Prostate gland (tissue), 2 donors: ENCODE measurements at regions not wholly inside any gene's neighbourhood (a gene's known extent, or its start where the extent isn't known, plus 50 kb on each side); places are given as distances from the start of the nearest gene placed in this dataset.

ENCODE experiments used
- POLR2A ChIP-seq: fragments of 450-650 bp; IDR thresholded peaks from one replicate; pipeline ENCODE4 v1.6.1; 2016; ENCODE audit warnings: antibody characterized with exemption, mild to moderate bottlenecking
- TF ChIP-seq, protein P1 (sequence below), 4 experiments: fragments of 200-600 bp in 2 of 4; fragments of 450-650 bp in 2 of 4; sonication (generic) in 2 of 4; IDR thresholded peaks; 1 replicate in 3 of 4; 2 replicates in 1 of 4; pipeline ENCODE4 v1.5.1; 2016 to 2019; ENCODE audit warnings: antibody characterized with exemption in 4 of 4, mild to moderate bottlenecking in 2 of 4, moderate library complexity in 2 of 4

DNA sequence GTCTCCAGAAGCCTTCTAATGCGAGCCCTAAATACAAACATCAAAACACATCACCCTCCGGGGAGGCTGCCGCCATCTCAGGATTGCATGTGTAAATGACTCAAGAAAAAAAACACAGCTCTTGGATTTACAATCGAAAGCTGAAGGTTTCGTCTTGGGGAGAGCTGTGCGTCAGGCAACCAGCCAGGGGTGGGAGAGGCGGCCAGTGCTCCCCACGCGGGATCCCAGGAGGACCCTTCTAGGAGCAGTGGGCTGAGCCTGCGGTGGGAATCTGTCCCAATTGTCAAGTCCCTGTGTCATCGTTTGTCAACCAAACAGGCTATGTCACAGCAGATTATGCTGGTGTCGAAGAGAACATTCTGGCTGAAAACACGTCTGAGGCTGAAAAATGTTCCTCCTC, 209.7 kb downstream of the ABCC12 start:
- TF ChIP-seq, protein P1, sequence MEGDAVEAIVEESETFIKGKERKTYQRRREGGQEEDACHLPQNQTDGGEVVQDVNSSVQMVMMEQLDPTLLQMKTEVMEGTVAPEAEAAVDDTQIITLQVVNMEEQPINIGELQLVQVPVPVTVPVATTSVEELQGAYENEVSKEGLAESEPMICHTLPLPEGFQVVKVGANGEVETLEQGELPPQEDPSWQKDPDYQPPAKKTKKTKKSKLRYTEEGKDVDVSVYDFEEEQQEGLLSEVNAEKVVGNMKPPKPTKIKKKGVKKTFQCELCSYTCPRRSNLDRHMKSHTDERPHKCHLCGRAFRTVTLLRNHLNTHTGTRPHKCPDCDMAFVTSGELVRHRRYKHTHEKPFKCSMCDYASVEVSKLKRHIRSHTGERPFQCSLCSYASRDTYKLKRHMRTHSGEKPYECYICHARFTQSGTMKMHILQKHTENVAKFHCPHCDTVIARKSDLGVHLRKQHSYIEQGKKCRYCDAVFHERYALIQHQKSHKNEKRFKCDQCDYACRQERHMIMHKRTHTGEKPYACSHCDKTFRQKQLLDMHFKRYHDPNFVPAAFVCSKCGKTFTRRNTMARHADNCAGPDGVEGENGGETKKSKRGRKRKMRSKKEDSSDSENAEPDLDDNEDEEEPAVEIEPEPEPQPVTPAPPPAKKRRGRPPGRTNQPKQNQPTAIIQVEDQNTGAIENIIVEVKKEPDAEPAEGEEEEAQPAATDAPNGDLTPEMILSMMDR (IDR thresholded peaks at IDR 0.05) = no peak
- no peak for TF ChIP-seq POLR2A
